H1 (cell line): ENCODE measurements at regions not wholly inside any gene's neighbourhood (a gene's known extent, or its start where the extent isn't known, plus 50 kb on each side); places are given as distances from the start of the nearest gene placed in this dataset.

Experiments
- EZH2 ChIP-seq: fragments of 200-600 bp; sonication (generic); IDR thresholded peaks from 2 replicates; pipeline ENCODE4 v1.7.1; 2012; ENCODE audit warnings: low read depth, mild to moderate bottlenecking, moderate library complexity, low read length, inconsistent platforms; ENCODE audit not compliant: severe bottlenecking
- POLR2A ChIP-seq, 2 experiments: IDR thresholded peaks; 1 replicate in 1 of 2; 2 replicates in 1 of 2; pipeline ENCODE4 v1.6.1; 2011; ENCODE audit warnings: low read depth in 2 of 2, low read length in 2 of 2, mild to moderate bottlenecking in 2 of 2; ENCODE audit errors: control extremely low read depth in 1 of 2
- POLR2AphosphoS5 ChIP-seq: IDR thresholded peaks from 2 replicates; pipeline ENCODE4 v1.6.1; 2011; ENCODE audit warnings: low read depth, low read length
- SAP30 ChIP-seq: fragments of 300-600 bp; sonication (generic); IDR thresholded peaks from 2 replicates; pipeline ENCODE4 v1.7.1; 2012; ENCODE audit warnings: low read length, moderate library complexity, mild to moderate bottlenecking, inconsistent platforms; ENCODE audit not compliant: insufficient read depth, insufficient replicate concordance
- SIRT6 ChIP-seq: IDR thresholded peaks from one replicate; pipeline ENCODE4 v1.7.1; 2012; ENCODE audit warnings: low read length, inconsistent platforms
- SP4 ChIP-seq: IDR thresholded peaks from 2 replicates; pipeline ENCODE4 v1.6.1; 2012; ENCODE audit warnings: low read length, inconsistent platforms
- TAF1 ChIP-seq: IDR thresholded peaks from 2 replicates; pipeline ENCODE4 v1.6.1; 2011; ENCODE audit warnings: mild to moderate bottlenecking, low read depth, low read length
- TF ChIP-seq, protein P1 (sequence below): IDR thresholded peaks from 2 replicates; pipeline ENCODE4 v1.6.1; 2011; ENCODE audit warnings: low read depth, mild to moderate bottlenecking, low read length; ENCODE audit not compliant: insufficient read depth

DNA sequence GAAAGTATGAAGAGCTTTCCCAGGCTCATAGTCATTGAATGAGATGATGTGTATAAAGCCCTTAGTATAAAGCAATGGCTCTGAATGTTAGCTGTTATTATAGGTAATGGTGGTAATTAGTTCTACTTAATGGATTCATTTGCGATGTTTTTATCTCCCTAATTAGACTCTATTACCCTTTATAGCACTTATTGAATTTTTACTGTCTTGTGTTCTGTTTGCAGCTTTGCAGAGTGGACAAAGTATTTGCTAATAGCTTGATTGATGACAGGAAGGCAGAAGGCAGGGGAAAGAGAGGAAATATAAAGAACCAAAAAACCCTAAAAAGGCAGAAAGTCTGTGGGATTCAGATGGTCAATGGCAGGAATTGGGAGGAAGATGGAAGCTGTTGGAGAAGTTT lies 524.4 kb upstream of the SPRY2 start (continued):
- TF ChIP-seq SIRT6, result no peak
- TF ChIP-seq TAF1, result no peak
- no peak for TF ChIP-seq EZH2
- no peak for TF ChIP-seq SP4
- TF ChIP-seq SAP30, result no peak
- no peak for TF ChIP-seq POLR2A (IDR thresholded peaks at IDR 0.05; ENCODE audit: control extremely low read depth in 1 of 2, low read depth in 2 of 2, low read length in 2 of 2)
- TF ChIP-seq POLR2AphosphoS5, result no peak
- TF ChIP-seq, protein P1, sequence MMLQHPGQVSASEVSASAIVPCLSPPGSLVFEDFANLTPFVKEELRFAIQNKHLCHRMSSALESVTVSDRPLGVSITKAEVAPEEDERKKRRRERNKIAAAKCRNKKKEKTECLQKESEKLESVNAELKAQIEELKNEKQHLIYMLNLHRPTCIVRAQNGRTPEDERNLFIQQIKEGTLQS, result no peak
